ENCODE measurements at regions not wholly inside any gene's neighbourhood (a gene's known extent, or its start where the extent isn't known, plus 50 kb on each side); places are given as distances from the start of the nearest gene placed in this dataset.

DNA sequence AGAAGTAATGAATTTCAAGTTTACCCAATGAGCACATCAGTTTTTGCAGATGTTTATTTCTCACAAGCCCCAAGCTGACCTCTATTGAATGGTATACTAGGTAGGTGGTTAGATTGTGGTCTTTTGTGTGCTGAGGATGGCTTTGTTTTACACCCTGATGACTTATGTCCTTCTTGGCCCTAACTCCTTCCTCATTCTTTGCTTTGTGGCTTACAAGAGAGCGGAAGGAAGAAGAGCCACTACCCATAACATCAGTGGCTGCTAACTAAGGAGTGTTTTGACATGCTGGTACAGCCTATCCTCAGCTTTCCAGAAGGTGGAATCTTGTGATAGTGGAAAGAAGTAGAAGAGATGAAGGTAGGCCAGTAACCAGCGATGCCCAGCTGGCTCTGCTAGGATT lies 85.7 kb upstream of the NTRK2 start:
- DNase-seq (ENCODE audit: low read depth in 2 of 2): no peak

DNA sequence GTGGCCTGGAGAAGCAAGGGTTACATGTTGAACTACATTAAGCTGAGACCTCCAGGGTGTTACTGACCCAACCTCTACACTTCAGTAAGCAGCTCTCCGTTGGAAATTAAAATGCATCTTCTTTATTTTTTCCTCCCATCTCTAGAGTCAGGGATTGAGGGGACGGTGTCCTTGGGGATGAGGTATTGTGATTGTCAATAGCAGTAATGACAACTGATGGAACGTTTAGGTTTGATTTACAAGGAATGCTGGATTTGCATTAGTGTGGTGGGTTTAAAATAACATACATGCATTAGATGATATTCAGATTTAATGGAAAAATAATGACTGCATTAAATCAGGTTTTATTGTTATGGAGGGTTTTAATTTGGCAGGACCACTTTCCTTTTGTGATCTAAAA lies 82.9 kb upstream of the NTRK2 start:
- DNase-seq (ENCODE audit: low read depth in 2 of 2): no peak

DNA sequence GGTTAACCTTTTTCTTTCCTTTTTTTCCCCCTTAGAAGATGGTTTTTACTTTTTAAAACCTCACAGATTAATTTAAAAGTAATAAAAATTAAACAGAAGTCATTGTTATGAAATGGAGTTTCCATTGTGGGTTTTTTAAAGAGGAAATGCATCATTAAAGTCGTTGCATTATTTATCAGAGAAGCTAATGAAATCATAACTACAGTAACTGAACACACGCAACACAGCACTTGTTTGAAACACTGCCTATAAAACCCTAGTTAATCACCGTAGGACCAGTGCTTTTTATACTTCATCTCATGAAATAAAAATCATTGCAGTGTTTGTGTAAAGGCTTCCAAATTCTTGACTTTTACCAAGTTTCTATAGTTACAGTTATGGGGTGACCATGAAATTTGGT lies 82.4 kb upstream of the NTRK2 start:
- no peak for DNase-seq (ENCODE audit: low read depth in 2 of 2)

DNA sequence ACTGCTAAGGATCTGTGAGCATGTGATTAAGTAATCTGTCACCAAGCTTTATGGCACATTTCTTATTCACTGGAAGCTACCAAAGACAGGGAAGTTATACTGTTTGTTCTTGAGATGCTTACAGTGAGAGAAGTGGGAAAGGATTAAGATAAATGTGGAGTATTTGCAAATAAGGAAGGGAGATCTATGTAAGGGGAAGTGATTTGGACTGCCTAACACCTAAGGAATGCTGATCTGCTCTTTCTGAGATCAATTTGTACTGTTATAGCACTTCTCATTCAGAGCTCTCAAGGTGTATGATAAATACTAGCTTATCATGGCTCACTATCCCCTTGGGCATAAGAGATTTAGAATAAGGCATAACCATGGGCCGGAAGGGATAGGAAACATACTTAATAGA lies 80.0 kb upstream of the NTRK2 start:
- no peak for DNase-seq (ENCODE audit: low read depth in 2 of 2)

DNA sequence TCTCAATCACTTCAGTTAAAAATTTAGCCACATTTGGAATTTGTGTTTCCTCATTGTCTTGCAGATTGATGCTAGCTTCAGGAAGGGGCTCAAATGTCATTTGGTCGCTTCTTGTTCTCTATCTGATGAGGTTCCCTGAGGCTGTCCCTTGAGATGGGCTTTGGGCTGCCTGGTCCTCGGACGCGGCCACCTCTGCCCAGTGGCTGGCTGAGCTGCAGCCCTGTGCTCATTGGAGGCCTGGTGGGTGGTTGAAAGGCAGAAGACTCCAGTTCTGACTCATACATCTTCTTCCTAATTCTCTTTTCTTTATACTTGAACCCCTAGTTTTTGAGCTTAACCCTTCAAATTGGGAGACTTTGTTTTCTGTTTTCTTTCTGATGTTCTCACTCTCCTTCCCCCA lies 78.8 kb upstream of the NTRK2 start:
- no peak for DNase-seq (ENCODE audit: low read depth in 2 of 2)

DNA sequence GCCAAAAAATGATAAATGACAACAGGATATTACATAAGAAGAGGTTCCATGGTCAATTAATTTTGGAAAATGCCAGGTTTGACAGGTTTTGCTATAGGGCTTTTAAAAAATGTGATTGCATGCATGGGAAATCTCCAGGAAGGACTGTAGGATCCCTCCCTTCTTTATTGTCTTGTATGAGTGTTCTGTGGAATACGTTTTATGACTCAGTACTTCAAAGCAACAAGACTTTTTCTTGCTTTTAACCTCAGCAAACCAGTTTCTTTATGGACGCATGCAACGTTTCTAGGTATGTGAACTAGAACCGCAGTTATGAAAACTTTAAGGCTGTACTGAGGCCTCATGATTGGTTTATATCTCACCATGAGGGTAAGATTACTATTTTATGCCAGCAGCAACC lies 76.6 kb upstream of the NTRK2 start:
- no peak for DNase-seq (ENCODE audit: low read depth in 2 of 2)

DNA sequence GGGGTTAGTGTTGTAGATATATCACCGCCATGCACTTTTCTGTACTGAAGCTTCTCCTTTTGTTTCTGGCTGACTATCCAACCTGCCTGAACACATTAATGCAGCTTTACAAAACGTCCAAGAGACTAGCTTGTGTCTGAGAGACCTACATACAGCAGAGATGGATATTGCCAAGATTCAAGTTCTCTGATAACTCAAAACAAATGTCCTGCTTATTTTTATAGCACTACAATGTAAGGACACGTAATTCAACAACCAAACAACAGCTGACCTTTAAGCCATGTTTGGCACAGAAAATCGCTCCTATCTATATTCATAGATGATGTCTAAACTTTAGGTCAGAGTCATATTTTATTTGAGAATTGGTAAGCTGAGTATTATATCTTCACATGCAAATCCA lies 76.2 kb upstream of the NTRK2 start:
- DNase-seq (ENCODE audit: low read depth in 2 of 2): no peak

DNA sequence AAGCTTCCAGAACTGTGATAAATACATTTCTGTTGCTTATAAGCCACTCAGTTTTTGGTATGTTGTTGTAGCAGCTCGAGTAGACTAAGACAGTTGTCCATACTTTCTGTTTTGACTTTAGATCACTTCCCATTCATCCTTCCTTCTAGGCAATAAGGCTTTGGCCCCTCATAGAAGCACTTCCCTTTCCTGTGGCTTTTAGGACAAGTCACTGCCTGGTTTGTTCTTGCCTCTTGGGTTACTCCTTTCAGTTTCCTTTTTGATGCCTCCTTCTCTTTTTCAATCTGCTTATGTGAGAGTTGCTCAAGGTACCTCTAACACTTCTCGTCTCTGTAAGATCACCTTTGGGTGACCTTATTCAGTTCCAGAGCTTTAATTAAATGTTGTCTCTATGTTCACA lies 72.4 kb upstream of the NTRK2 start:
- no peak for DNase-seq (ENCODE audit: low read depth in 2 of 2)

DNA sequence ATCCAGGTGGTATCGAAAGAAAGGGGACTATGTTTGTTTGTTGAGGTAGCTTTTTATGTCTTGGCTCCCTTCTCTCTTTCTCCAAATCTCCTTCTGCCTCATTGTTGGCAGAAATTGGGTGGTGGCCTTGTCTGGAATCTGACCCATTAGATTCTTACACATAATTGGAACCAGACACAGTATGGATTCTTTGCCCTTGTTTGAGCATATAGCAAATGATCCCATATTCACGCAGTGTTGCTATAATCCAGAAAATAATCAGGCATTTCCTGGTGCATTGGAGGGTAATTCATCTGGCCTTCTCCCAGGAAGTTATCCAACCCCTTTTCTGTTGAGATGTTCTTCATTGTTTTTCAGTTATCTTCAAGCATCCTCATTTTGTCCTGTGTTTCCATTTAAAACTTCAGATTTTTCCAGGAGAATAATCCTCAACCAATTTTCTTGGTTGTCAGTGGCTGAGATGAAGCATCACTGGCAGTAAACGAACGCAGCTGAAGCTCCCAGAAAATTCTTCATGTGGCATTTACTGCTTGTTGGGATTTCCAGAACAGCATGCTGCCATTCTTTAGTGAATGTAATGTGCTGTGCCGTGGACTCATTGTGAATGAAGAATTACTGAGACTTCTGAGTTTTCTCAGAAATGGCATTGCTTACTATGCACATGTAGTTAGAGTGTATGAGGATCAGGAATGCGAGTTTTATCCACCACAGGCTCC lies 70.5 kb upstream of the NTRK2 start:
- DNase-seq (ENCODE audit: low read depth in 2 of 2): no peak

DNA sequence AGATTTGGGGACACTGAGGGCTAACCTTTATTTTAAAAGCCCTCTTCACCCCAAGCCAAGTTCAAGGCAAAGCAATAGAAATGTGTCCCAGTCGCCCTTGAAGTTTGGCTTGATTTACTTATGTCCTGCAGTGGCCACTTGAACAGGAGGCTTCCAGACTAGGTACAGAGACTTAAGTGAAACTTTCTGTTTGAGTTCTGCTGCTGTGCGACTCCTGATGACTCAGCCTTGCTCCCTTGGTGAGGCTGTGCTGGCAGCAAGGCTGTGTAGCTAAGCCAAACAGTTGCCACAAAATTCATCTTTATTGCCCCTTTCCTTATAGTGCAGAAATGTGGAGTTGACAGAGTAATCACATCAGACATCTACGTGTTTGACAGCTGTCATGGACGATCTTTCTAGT lies 68.8 kb upstream of the NTRK2 start:
- DNase-seq (ENCODE audit: low read depth in 2 of 2): no peak

DNA sequence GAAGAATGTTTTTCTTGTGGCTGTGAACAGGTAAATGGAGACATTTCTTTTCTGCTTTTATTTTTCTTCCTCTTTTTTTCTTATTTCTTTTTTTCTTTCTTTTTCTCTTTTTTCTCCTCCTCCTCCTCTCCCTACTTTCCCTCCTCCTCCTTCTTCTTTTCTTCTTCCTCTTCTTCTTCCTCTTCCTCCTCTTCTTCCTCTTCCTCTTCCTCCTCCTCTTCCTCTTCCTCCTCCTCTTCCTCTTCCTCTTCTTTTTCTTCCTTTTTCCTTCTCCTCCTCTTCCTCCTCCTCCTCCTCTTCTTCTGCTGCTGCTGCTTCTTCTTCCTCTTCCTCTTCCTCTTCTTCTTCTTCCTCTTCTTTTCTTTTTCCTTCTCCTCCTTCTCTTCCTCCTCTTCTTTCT lies 65.3 kb upstream of the NTRK2 start:
- no peak for DNase-seq (ENCODE audit: low read depth in 2 of 2)

DNA sequence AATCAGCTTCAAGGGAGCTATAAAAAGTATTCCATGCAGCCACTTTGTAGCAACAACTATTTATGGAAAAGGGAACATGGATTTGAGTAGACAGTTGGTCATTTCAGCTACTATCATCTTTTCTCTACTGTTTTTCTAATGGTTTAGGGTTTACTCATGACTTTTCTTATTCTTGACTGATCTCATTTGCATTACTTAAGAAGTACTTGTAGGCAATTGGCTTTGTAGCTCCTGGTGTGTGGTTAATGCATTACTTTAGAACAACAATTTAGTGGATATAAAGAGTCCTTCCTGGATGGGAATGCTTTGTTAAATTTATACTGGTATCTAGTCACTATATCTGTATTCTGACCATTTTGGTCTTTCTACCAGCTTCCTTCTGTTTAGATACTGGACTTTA lies 59.8 kb upstream of the NTRK2 start:
- no peak for DNase-seq (ENCODE audit: low read depth in 2 of 2)

DNA sequence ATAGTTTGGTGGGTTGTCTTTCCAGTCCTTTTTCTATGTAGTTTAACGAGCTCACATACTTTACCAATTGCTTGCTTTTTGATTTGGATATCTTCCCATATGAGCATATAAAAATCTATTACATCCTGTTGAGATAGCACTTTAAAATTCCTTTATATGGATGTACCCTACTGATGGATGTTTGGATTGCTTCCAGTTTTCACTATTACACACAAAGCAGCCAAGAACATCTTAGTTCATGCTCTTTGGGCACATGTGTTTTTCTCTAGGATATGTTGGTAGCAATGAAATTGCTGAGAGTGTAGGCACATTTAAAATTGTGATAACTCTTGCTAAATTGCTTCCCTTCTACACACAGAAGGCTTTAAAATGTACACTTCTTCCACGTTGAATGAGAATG lies 56.1 kb upstream of the NTRK2 start:
- no peak for DNase-seq (ENCODE audit: low read depth in 2 of 2)

DNA sequence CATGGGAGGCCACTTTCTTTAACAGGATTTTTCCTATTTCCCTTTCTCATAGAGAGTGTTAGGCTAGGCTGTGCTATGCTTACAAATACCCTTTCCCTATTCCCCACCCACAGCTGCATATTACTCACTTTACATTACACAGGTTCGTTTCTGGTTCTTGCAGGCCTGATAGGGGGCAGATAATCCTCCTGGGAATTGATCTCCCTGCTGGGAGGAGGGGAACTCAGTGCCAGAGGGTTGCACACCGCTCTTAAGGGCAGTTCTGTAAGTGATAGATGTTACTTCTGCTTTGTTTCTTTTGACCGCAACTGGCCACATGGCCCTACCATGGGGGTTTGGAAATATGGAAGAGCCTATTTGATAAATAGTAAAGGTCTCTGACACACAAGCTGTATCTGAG lies 54.0 kb upstream of the NTRK2 start:
- DNase-seq (ENCODE audit: low read depth in 2 of 2): no peak

DNA sequence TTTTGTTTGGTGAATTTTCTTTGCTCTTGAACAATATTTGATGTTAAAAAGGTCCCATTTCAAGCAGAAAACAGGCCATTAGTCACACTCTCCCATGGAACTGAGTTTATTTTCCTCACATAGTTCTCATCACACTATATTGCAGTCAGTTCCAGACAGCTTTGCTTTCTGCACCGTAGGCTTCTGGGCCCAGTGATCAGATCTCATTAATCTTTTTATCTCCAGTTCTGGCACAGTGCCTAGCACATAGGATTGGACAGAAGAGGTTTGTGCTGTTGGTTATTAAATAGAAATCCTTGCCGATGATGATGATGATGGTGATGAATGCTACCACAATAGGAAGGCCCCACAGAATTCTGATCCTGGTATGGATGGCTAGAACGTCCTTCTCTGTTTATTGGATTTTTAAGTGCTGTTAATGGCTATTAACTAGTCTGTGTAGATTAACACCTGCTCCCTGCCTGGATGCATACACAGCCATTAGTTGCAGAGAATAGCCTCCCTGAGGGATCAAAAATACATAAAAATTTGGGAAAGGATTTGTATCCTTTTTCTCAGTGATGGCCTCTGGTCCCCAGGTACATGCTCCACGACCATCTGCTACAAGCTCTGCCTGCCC lies 52.0 kb upstream of the NTRK2 start:
- DNase-seq (ENCODE audit: low read depth in 2 of 2): no peak
